ENCODE measurements at regions not wholly inside any gene's neighbourhood (a gene's known extent, or its start where the extent isn't known, plus 50 kb on each side); places are given as distances from the start of the nearest gene placed in this dataset.

GRCh38 chr7:135799881-135800280 lies 51.3 kb upstream of the FAM180A start:
- TF ChIP-seq, protein P1, sequence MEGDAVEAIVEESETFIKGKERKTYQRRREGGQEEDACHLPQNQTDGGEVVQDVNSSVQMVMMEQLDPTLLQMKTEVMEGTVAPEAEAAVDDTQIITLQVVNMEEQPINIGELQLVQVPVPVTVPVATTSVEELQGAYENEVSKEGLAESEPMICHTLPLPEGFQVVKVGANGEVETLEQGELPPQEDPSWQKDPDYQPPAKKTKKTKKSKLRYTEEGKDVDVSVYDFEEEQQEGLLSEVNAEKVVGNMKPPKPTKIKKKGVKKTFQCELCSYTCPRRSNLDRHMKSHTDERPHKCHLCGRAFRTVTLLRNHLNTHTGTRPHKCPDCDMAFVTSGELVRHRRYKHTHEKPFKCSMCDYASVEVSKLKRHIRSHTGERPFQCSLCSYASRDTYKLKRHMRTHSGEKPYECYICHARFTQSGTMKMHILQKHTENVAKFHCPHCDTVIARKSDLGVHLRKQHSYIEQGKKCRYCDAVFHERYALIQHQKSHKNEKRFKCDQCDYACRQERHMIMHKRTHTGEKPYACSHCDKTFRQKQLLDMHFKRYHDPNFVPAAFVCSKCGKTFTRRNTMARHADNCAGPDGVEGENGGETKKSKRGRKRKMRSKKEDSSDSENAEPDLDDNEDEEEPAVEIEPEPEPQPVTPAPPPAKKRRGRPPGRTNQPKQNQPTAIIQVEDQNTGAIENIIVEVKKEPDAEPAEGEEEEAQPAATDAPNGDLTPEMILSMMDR (IDR thresholded peaks at IDR 0.05), result no peak
- no peak for TF ChIP-seq POLR2A (IDR thresholded peaks at IDR 0.05)

Data from uterus (tissue), 2 donors.